ENCODE measurements at regions not wholly inside any gene's neighbourhood (a gene's known extent, or its start where the extent isn't known, plus 50 kb on each side); places are given as distances from the start of the nearest gene placed in this dataset.

GRCh38 chr17:62882878-62883277, 74.8 kb upstream of the MARCHF10 start:
- DNase-seq (ENCODE audit: extremely low read depth, low read depth, low spot score) = no peak

- DNase-seq (ENCODE audit: extremely low read depth, low read depth, low spot score) = no peak
Observed at GRCh38 chr17:62882284-62882683, 74.2 kb upstream of the MARCHF10 start.

GRCh38 chr17:62880120-62880519, 72.0 kb upstream of the MARCHF10 start:
- no peak for DNase-seq (ENCODE audit: extremely low read depth, low read depth, low spot score)

GRCh38 chr17:62876673-62877405, 68.7 kb upstream of the MARCHF10 start:
- DNase-seq (ENCODE audit: extremely low read depth, low read depth, low spot score) = no peak

- DNase-seq (ENCODE audit: extremely low read depth, low read depth, low spot score) = no peak
Observed at GRCh38 chr17:62876063-62876462, 67.9 kb upstream of the MARCHF10 start.

GRCh38 chr17:62875296-62875695, 67.2 kb upstream of the MARCHF10 start:
- no peak for DNase-seq (ENCODE audit: extremely low read depth, low read depth, low spot score)

GRCh38 chr17:62871291-62871690, 63.2 kb upstream of the MARCHF10 start:
- DNase-seq (ENCODE audit: extremely low read depth, low read depth, low spot score) = no peak

- no peak for DNase-seq (ENCODE audit: extremely low read depth, low read depth, low spot score)
Observed at GRCh38 chr17:62870552-62870971, 62.4 kb upstream of the MARCHF10 start.

GRCh38 chr17:62870030-62870541, 62.0 kb upstream of the MARCHF10 start:
- DNase-seq (ENCODE audit: extremely low read depth, low read depth, low spot score) = no peak

- DNase-seq (ENCODE audit: extremely low read depth, low read depth, low spot score) = no peak
Observed at GRCh38 chr17:62868723-62869122, 60.6 kb upstream of the MARCHF10 start.

- DNase-seq (ENCODE audit: extremely low read depth, low read depth, low spot score) = no peak
Observed at GRCh38 chr17:62868008-62868407, 59.9 kb upstream of the MARCHF10 start.

GRCh38 chr17:62867303-62867702, 59.2 kb upstream of the MARCHF10 start:
- DNase-seq (ENCODE audit: extremely low read depth, low read depth, low spot score) = no peak

GRCh38 chr17:62866471-62866870, 58.4 kb upstream of the MARCHF10 start:
- no peak for DNase-seq (ENCODE audit: extremely low read depth, low read depth, low spot score)

GRCh38 chr17:62865586-62865985, 57.5 kb upstream of the MARCHF10 start:
- DNase-seq (ENCODE audit: extremely low read depth, low read depth, low spot score) = no peak

- DNase-seq (ENCODE audit: extremely low read depth, low read depth, low spot score) = no peak
Observed at GRCh38 chr17:62862251-62862650, 54.1 kb upstream of the MARCHF10 start.

GRCh38 chr17:62860962-62861873, 53.1 kb upstream of the MARCHF10 start:
- no peak for DNase-seq (ENCODE audit: extremely low read depth, low read depth, low spot score)

GRCh38 chr17:62859146-62859545, 51.0 kb upstream of the MARCHF10 start:
- DNase-seq (ENCODE audit: extremely low read depth, low read depth, low spot score) = no peak
